ENCODE measurements at regions not wholly inside any gene's neighbourhood (a gene's known extent, or its start where the extent isn't known, plus 50 kb on each side); places are given as distances from the start of the nearest gene placed in this dataset.
"Not testable (repeated sequence)": the region's sequence is repeated elsewhere in the genome, so short reads cannot be mapped to it uniquely, and the experiment has no call there.

DNA sequence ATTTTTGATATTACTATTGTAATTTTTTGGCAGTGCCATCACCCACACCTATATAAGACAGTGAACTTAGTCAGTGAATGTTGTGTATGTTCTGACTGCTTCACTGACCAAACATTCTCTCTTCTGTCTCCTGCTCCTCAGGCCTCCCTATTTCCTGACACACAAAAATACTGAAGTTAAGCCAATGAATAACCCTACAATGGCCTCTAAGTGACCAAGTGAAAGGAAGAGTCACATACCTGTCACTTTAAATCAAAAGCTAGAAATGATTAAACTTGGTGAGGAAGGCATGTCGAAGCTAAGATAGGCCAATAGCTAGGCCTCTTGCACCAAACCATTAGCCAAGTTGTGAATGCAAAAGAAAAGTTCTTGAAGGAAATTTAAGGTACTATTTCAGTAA is 151.9 kb downstream of the RND3 start:
- no peak for DNase-seq (ENCODE audit: insufficient read length, low spot score, missing footprints)
- H3K27ac ChIP-seq (ENCODE audit: low read depth, low read length) = no peak overlapping the region

DNA sequence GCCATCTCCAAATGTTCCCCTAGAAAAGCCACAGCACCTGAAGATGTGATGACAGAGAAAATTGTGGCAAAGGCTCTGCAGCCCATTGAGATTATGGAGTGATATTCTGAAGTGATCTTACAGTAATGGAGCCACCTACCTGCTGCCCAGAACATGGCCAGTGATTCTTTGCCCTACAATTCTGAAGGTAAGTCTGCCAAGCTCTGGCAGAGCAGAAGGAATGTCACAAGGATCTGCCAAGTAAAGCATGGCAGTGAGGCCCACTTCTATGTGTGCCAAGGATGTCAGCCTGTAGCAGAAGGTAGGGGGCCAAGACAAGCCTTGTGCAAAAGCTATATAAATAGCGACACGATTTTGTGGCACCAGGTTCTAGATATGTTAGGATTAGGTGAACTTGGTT is 155.1 kb downstream of the RND3 start:
- no peak overlapping the region for H3K4me2 ChIP-seq (ENCODE audit: insufficient read depth, low read length)
- no peaks in the 10 kb centered on the region for H3K79me2 ChIP-seq (ENCODE audit: insufficient read depth, low read length)
- no peak overlapping the region for H3K4me3 ChIP-seq (ENCODE audit: insufficient read depth, low read length)
- TF ChIP-seq, protein P1, sequence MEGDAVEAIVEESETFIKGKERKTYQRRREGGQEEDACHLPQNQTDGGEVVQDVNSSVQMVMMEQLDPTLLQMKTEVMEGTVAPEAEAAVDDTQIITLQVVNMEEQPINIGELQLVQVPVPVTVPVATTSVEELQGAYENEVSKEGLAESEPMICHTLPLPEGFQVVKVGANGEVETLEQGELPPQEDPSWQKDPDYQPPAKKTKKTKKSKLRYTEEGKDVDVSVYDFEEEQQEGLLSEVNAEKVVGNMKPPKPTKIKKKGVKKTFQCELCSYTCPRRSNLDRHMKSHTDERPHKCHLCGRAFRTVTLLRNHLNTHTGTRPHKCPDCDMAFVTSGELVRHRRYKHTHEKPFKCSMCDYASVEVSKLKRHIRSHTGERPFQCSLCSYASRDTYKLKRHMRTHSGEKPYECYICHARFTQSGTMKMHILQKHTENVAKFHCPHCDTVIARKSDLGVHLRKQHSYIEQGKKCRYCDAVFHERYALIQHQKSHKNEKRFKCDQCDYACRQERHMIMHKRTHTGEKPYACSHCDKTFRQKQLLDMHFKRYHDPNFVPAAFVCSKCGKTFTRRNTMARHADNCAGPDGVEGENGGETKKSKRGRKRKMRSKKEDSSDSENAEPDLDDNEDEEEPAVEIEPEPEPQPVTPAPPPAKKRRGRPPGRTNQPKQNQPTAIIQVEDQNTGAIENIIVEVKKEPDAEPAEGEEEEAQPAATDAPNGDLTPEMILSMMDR (IDR thresholded peaks at IDR 0.05; ENCODE audit: extremely low read depth, low read depth, low read length) = no peak
- no peaks in the 10 kb centered on the region for H3K9me3 ChIP-seq (ENCODE audit: low read depth, low read length)
- no peak for DNase-seq (ENCODE audit: insufficient read length, low spot score, missing footprints)
- no peaks in the 10 kb centered on the region for H4K20me1 ChIP-seq (ENCODE audit: insufficient read depth, low read length)
- no peak overlapping the region for H3K27ac ChIP-seq (ENCODE audit: low read depth, low read length)
- H2AFZ ChIP-seq (ENCODE audit: low read length) = no peak overlapping the region
- H3K4me1 ChIP-seq (ENCODE audit: insufficient read depth, low read length) = no peaks in the 10 kb centered on the region
- H3K36me3 ChIP-seq (ENCODE audit: insufficient read depth, low read length) = no peaks in the 10 kb centered on the region
- no peaks in the 10 kb centered on the region for H3K27me3 ChIP-seq (ENCODE audit: insufficient read depth, low read length)

More for the DNA sequence above, 151.9 kb downstream of the RND3 start:
- no peaks in the 10 kb centered on the region for H3K79me2 ChIP-seq (ENCODE audit: insufficient read depth, low read length)
- peaks cover 5% of the 10 kb centered on the region for H3K4me1 ChIP-seq (ENCODE audit: insufficient read depth, low read length)
- no peaks in the 10 kb centered on the region for H3K27me3 ChIP-seq (ENCODE audit: insufficient read depth, low read length)
- H3K4me2 ChIP-seq (ENCODE audit: insufficient read depth, low read length) = no peak overlapping the region
- TF ChIP-seq, protein P1 (IDR thresholded peaks at IDR 0.05; ENCODE audit: extremely low read depth, low read depth, low read length) = no peak
- no peak overlapping the region for H2AFZ ChIP-seq (ENCODE audit: low read length)
- H4K20me1 ChIP-seq (ENCODE audit: insufficient read depth, low read length) = no peaks in the 10 kb centered on the region
- H3K36me3 ChIP-seq (ENCODE audit: insufficient read depth, low read length) = no peaks in the 10 kb centered on the region
- no peak overlapping the region for H3K4me3 ChIP-seq (ENCODE audit: insufficient read depth, low read length)
- no peaks in the 10 kb centered on the region for H3K9me3 ChIP-seq (ENCODE audit: low read depth, low read length)

DNA sequence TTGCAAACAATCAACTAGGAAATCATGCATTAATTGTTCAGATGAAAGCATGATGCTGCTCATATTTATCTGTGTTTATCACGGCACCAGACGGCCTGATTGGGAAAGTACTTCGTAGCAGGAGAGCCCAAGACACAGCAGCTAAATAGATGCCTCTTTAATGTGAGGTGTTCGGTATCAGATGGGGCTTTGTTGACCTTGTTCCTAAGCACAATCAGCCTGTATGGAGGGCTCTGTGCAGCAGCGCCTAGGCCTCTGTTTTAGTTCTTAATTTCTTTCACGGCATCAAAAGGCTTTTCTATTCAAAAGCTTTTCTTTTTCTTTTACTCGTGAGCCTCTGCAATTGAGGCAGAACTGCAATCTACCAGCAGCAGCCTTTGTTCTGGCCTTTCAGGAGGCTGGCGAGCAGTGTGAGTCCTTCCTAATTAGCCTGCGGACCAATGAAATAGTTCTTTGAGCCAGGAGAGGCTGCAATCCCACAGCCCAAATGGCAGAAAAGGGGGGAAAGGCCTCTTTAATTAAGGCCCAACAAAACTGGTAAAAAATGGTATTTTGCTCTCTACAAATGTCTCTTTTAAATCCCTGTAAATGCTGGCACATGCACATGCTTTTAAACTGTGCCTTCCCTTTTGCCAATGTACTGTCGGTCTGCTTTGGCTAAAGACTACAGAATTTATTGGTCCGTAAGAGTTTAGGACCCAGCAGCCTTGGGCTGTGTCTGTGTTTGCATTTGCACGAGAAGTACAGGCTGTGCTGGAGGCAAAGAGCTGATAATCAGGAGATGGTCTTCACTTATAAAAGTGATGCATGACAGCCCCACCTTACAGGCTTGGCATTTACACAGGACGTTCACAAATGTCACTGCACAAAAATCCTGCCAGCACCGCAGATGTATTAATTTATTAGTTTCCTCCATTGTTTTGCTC is 159.6 kb downstream of the RND3 start:
- Histone ChIP-seq H3K27ac (ENCODE audit: low read depth, low read length) (no peak overlapping the region), H3K27me3 (ENCODE audit: insufficient read depth, low read length) (no peaks in the 10 kb centered on the region), H3K4me3 (ENCODE audit: insufficient read depth, low read length) (no peak overlapping the region), H3K4me1 (ENCODE audit: insufficient read depth, low read length) (no peaks in the 10 kb centered on the region), H2AFZ (ENCODE audit: low read length) (no peak overlapping the region), H4K20me1 (ENCODE audit: insufficient read depth, low read length) (no peaks in the 10 kb centered on the region), H3K9me3 (ENCODE audit: low read depth, low read length) (no peaks in the 10 kb centered on the region), H3K4me2 (ENCODE audit: insufficient read depth, low read length) (no peak overlapping the region), H3K79me2 (ENCODE audit: insufficient read depth, low read length) (no peaks in the 10 kb centered on the region), H3K36me3 (ENCODE audit: insufficient read depth, low read length) (no peaks in the 10 kb centered on the region)
- TF ChIP-seq, protein P1 (IDR thresholded peaks at IDR 0.05; ENCODE audit: extremely low read depth, low read depth, low read length) = no peak
- no peak for DNase-seq (ENCODE audit: insufficient read length, low spot score, missing footprints)

DNA sequence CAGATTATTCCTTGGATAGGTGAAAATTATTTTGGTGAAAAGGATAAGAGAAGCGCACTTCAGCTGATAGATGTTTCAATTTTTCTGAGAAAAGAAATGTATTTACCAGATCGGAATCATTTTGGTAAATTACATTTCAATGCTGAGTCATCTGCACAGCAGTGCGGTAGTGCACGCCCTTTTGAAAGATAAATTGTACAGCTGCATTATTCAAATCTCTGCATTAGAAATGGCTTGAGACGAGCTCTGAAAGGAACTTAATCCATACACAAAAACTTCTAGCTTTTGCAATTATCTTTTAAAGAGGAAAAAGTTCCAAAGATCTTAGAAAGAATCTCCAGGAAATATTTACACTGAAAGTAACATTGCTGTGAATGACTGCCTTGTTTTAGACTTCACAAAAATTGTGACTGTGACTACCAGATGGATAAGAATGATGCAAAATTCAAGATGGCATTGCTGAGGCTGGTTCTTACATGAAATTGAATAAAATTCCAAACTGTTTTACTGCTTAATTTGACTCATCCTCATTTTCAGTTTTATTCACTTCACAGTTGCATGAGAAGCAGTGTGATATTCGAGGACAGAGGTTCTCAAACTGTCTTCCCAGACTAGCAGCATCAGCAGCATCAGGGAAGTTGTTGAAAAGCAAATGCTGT is 161.7 kb downstream of the RND3 start:
- Histone ChIP-seq H3K27me3 (ENCODE audit: insufficient read depth, low read length) (no peaks in the 10 kb centered on the region), H3K27ac (ENCODE audit: low read depth, low read length) (no peak overlapping the region), H4K20me1 (ENCODE audit: insufficient read depth, low read length) (no peaks in the 10 kb centered on the region), H3K79me2 (ENCODE audit: insufficient read depth, low read length) (no peaks in the 10 kb centered on the region), H3K36me3 (ENCODE audit: insufficient read depth, low read length) (no peaks in the 10 kb centered on the region), H3K4me1 (ENCODE audit: insufficient read depth, low read length) (no peaks in the 10 kb centered on the region), H3K4me2 (ENCODE audit: insufficient read depth, low read length) (no peak overlapping the region), H3K9me3 (ENCODE audit: low read depth, low read length) (no peaks in the 10 kb centered on the region), H2AFZ (ENCODE audit: low read length) (no peak overlapping the region), H3K4me3 (ENCODE audit: insufficient read depth, low read length) (no peak overlapping the region)
- TF ChIP-seq, protein P1 (IDR thresholded peaks at IDR 0.05; ENCODE audit: extremely low read depth, low read depth, low read length) = no peak
- no peak for DNase-seq (ENCODE audit: insufficient read length, low spot score, missing footprints)

DNA sequence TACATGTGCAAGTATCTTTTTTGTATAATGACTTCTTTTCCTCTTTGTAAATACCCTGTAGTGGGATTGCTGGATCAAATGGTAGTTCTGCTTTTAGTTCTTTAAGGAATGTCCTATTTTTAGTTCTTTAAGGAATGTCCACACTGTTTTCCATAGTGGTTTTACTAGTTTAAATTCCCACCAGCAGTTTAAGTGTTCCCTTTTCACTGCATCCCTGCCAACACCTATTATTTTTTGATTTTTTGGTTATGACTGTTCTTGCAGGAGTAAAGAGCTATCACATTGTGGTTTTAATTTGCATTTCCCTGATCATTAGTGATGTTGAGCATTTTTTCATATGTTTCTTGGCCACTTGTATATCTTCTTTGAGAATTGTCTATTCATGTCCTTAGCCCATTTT is 164.4 kb downstream of the RND3 start:
- not testable (repeated sequence) for H3K79me2 ChIP-seq (ENCODE audit: insufficient read depth, low read length); H3K27ac ChIP-seq (ENCODE audit: low read depth, low read length); H4K20me1 ChIP-seq (ENCODE audit: insufficient read depth, low read length); H3K9me3 ChIP-seq (ENCODE audit: low read depth, low read length); H2AFZ ChIP-seq (ENCODE audit: low read length); H3K27me3 ChIP-seq (ENCODE audit: insufficient read depth, low read length); H3K36me3 ChIP-seq (ENCODE audit: insufficient read depth, low read length); DNase-seq (ENCODE audit: insufficient read length, low spot score, missing footprints); H3K4me2 ChIP-seq (ENCODE audit: insufficient read depth, low read length); H3K4me3 ChIP-seq (ENCODE audit: insufficient read depth, low read length); H3K4me1 ChIP-seq (ENCODE audit: insufficient read depth, low read length)

Data from osteoblast (primary cell).